ENCODE measurements at regions not wholly inside any gene's neighbourhood (a gene's known extent, or its start where the extent isn't known, plus 50 kb on each side); places are given as distances from the start of the nearest gene placed in this dataset.
"Not testable (repeated sequence)": the region's sequence is repeated elsewhere in the genome, so short reads cannot be mapped to it uniquely, and the experiment has no call there.

- CTCF ChIA-PET, result interaction anchor here (0.5 kb wide), 1 partner anchor 199 kb away, joined by 6 read pairs; no protein-coding TSS in a partner anchor
- POLR2A ChIA-PET, result no interaction called here
Observed at GRCh38 chr2:60350791-60351190, 202.7 kb downstream of the BCL11A start.

GRCh38 chr2:60347781-60348180 lies 205.7 kb downstream of the BCL11A start:
- ChIA-PET POLR2A (no interaction called here), CTCF (no interaction called here)
- no peak for DNase-seq (ENCODE audit: low read depth, low spot score)
- intact Hi-C loops (cut with micrococcal nuclease; ENCODE audit: unreplicated experiment) (no loop called here), in situ Hi-C loops (cut with HindIII; ENCODE audit: low pct_unique_long_range_greater_than_20kb, low sequenced_read_pairs) (no loop called here)
- ATAC-seq, result no peak
- Histone ChIP-seq H3K4me1 (ENCODE audit: control insufficient read depth, insufficient read depth, low read length) (no peaks in the 10 kb centered on the region), H3K36me3 (ENCODE audit: control insufficient read depth, insufficient read depth, low read length) (no peaks in the 10 kb centered on the region), H3K27ac (ENCODE audit: low read length) (no peak overlapping the region), H3K9me3 (ENCODE audit: control insufficient read depth, insufficient read depth, low read depth, low read length) (no peaks in the 10 kb centered on the region), H3K27me3 (ENCODE audit: control insufficient read depth, insufficient read depth, low read length) (no peaks in the 10 kb centered on the region; the same call in 1 of the 2 replicates), H3K4me3 (ENCODE audit: low read depth in 2 of 2, low read length in 2 of 2) (no peak overlapping the region)
- TF ChIP-seq POLR2AphosphoS5 (IDR thresholded peaks at IDR 0.05; ENCODE audit: low read depth, low read length) (no peak), TCF7L2 (IDR thresholded peaks at IDR 0.05; ENCODE audit: low read depth, low read length) (no peak), SIN3A (IDR thresholded peaks at IDR 0.05; ENCODE audit: borderline replicate concordance, insufficient read depth, low read depth, low read length) (no peak), REST (IDR thresholded peaks at IDR 0.05; ENCODE audit: insufficient read depth in 1 of 2, low read depth in 2 of 2, low read length in 1 of 2) (no peak), CTCF (IDR thresholded peaks at IDR 0.05) (no peak)
- no TSS peak for BruUV-seq (replicated peaks)

More at GRCh38 chr2:60350791-60351190, 202.7 kb downstream of the BCL11A start:
- ATAC-seq, result no peak
- no peak for TF ChIP-seq SIN3A (IDR thresholded peaks at IDR 0.05; ENCODE audit: borderline replicate concordance, insufficient read depth, low read depth, low read length)
- no peak for TF ChIP-seq POLR2AphosphoS5 (IDR thresholded peaks at IDR 0.05; ENCODE audit: low read depth, low read length)
- no peak for TF ChIP-seq CTCF (IDR thresholded peaks at IDR 0.05)
- no peak for TF ChIP-seq REST (IDR thresholded peaks at IDR 0.05; ENCODE audit: insufficient read depth in 1 of 2, low read depth in 2 of 2, low read length in 1 of 2)
- TF ChIP-seq TCF7L2 (IDR thresholded peaks at IDR 0.05; ENCODE audit: low read depth, low read length), result no peak
- BruUV-seq (replicated peaks), result no TSS peak
- no peaks in the 10 kb centered on the region for H3K36me3 ChIP-seq (ENCODE audit: control insufficient read depth, insufficient read depth, low read length)
- H3K9me3 ChIP-seq (ENCODE audit: control insufficient read depth, insufficient read depth, low read depth, low read length), result no peaks in the 10 kb centered on the region
- intact Hi-C loops (cut with micrococcal nuclease; ENCODE audit: unreplicated experiment) (no loop called here), in situ Hi-C loops (cut with HindIII; ENCODE audit: low pct_unique_long_range_greater_than_20kb, low sequenced_read_pairs) (no loop called here)
- no peaks in the 10 kb centered on the region for H3K4me1 ChIP-seq (ENCODE audit: control insufficient read depth, insufficient read depth, low read length)
- H3K4me3 ChIP-seq (ENCODE audit: low read depth in 2 of 2, low read length in 2 of 2), result no peak overlapping the region
- DNase-seq (ENCODE audit: low read depth, low spot score), result no peak
- H3K27ac ChIP-seq (ENCODE audit: low read length), result no peak overlapping the region
- H3K27me3 ChIP-seq (ENCODE audit: control insufficient read depth, insufficient read depth, low read length), result peaks cover 2% of the 10 kb centered on the region

- H3K4me1 ChIP-seq (ENCODE audit: control insufficient read depth, insufficient read depth, low read length); H3K27ac ChIP-seq (ENCODE audit: low read length); H3K36me3 ChIP-seq (ENCODE audit: control insufficient read depth, insufficient read depth, low read length); POLR2A ChIA-PET; DNase-seq (ENCODE audit: low read depth, low spot score); CTCF ChIA-PET; H3K9me3 ChIP-seq (ENCODE audit: control insufficient read depth, insufficient read depth, low read depth, low read length); intact Hi-C loops (cut with micrococcal nuclease; ENCODE audit: unreplicated experiment); BruUV-seq (replicated peaks); H3K4me3 ChIP-seq (ENCODE audit: low read depth in 2 of 2, low read length in 2 of 2); in situ Hi-C loops (cut with HindIII; ENCODE audit: low pct_unique_long_range_greater_than_20kb, low sequenced_read_pairs); ATAC-seq; H3K27me3 ChIP-seq (ENCODE audit: control insufficient read depth, insufficient read depth, low read length): not testable (repeated sequence)
Observed at GRCh38 chr2:60342491-60342890, 211.0 kb downstream of the BCL11A start.
